ENCODE measurements at regions not wholly inside any gene's neighbourhood (a gene's known extent, or its start where the extent isn't known, plus 50 kb on each side); places are given as distances from the start of the nearest gene placed in this dataset.

GRCh38 chr3:99287876-99288275 is 350.5 kb upstream of the COL8A1 start:
- no peak for DNase-seq (ENCODE audit: low spot score)
- H3K4me1 ChIP-seq (ENCODE audit: insufficient read depth, poor library complexity, severe bottlenecking) = no peaks in the 10 kb centered on the region
- ATAC-seq (ENCODE audit: low read depth) = no peak
- H3K27me3 ChIP-seq (ENCODE audit: insufficient read depth, poor library complexity, severe bottlenecking) = no peaks in the 10 kb centered on the region
- no peak overlapping the region for H3K27ac ChIP-seq (ENCODE audit: poor library complexity, severe bottlenecking)
- H3K36me3 ChIP-seq (ENCODE audit: low read depth) = no peaks in the 10 kb centered on the region
- no peak overlapping the region for H3K4me3 ChIP-seq (ENCODE audit: severe bottlenecking)
- TF ChIP-seq, protein P1, sequence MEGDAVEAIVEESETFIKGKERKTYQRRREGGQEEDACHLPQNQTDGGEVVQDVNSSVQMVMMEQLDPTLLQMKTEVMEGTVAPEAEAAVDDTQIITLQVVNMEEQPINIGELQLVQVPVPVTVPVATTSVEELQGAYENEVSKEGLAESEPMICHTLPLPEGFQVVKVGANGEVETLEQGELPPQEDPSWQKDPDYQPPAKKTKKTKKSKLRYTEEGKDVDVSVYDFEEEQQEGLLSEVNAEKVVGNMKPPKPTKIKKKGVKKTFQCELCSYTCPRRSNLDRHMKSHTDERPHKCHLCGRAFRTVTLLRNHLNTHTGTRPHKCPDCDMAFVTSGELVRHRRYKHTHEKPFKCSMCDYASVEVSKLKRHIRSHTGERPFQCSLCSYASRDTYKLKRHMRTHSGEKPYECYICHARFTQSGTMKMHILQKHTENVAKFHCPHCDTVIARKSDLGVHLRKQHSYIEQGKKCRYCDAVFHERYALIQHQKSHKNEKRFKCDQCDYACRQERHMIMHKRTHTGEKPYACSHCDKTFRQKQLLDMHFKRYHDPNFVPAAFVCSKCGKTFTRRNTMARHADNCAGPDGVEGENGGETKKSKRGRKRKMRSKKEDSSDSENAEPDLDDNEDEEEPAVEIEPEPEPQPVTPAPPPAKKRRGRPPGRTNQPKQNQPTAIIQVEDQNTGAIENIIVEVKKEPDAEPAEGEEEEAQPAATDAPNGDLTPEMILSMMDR (IDR thresholded peaks at IDR 0.05; ENCODE audit: poor library complexity, severe bottlenecking) = no peak
- no peaks in the 10 kb centered on the region for H3K9me3 ChIP-seq (ENCODE audit: severe bottlenecking)

DNA sequence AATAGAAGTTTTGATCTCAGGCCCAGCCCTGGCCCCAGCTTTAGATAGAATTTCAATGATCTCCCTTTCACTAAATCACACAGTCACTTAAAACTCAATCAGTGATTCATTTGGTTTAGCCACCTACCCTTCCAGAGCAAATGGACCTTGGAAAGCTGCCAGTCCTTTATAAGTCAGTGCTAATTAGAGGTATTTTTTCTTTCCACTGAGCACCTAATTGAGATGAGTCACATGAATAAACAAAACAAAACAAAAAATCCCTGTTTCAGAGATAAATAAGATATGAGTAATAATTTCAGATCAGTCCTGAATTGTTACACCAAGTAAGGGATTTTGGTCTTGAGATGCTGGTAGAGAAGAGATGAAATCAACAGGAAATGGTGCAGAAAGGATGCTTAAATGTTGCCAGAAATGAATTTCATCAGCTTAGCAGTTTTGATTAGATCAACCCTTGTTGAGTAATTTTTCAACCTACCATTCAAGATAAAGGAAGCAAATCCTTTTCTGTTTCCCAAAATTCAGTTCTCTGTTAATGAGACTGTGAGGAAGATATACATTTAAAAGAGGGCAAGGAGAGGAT is 352.0 kb upstream of the COL8A1 start:
- no peaks in the 10 kb centered on the region for H3K9me3 ChIP-seq (ENCODE audit: severe bottlenecking)
- H3K27ac ChIP-seq (ENCODE audit: poor library complexity, severe bottlenecking) = no peak overlapping the region
- H3K36me3 ChIP-seq (ENCODE audit: low read depth) = no peaks in the 10 kb centered on the region
- no peaks in the 10 kb centered on the region for H3K27me3 ChIP-seq (ENCODE audit: insufficient read depth, poor library complexity, severe bottlenecking)
- no peaks in the 10 kb centered on the region for H3K4me1 ChIP-seq (ENCODE audit: insufficient read depth, poor library complexity, severe bottlenecking)
- no peak for DNase-seq (ENCODE audit: low spot score)
- ATAC-seq (ENCODE audit: low read depth) = no peak
- no peak overlapping the region for H3K4me3 ChIP-seq (ENCODE audit: severe bottlenecking)
- TF ChIP-seq, protein P1 (IDR thresholded peaks at IDR 0.05; ENCODE audit: poor library complexity, severe bottlenecking) = no peak

GRCh38 chr3:99269606-99270351 is 368.3 kb upstream of the DCBLD2 start:
- H3K27me3 ChIP-seq (ENCODE audit: insufficient read depth, poor library complexity, severe bottlenecking) = no peaks in the 10 kb centered on the region
- no peak for DNase-seq (ENCODE audit: low spot score)
- ATAC-seq (ENCODE audit: low read depth) = no peak
- H3K27ac ChIP-seq (ENCODE audit: poor library complexity, severe bottlenecking) = no peak overlapping the region
- no peaks in the 10 kb centered on the region for H3K4me1 ChIP-seq (ENCODE audit: insufficient read depth, poor library complexity, severe bottlenecking)
- H3K36me3 ChIP-seq (ENCODE audit: low read depth) = no peaks in the 10 kb centered on the region
- H3K9me3 ChIP-seq (ENCODE audit: severe bottlenecking) = no peaks in the 10 kb centered on the region
- H3K4me3 ChIP-seq (ENCODE audit: severe bottlenecking) = no peak overlapping the region
- TF ChIP-seq, protein P1 (IDR thresholded peaks at IDR 0.05; ENCODE audit: poor library complexity, severe bottlenecking) = no peak

GRCh38 chr3:99256788-99257187 is 355.3 kb upstream of the DCBLD2 start:
- Histone ChIP-seq H3K36me3 (ENCODE audit: low read depth) (no peaks in the 10 kb centered on the region), H3K4me1 (ENCODE audit: insufficient read depth, poor library complexity, severe bottlenecking) (peaks cover 7% of the 10 kb centered on the region), H3K9me3 (ENCODE audit: severe bottlenecking) (no peaks in the 10 kb centered on the region), H3K27me3 (ENCODE audit: insufficient read depth, poor library complexity, severe bottlenecking) (no peaks in the 10 kb centered on the region), H3K27ac (ENCODE audit: poor library complexity, severe bottlenecking) (no peak overlapping the region), H3K4me3 (ENCODE audit: severe bottlenecking) (no peak overlapping the region)
- DNase-seq (ENCODE audit: low spot score) (no peak), ATAC-seq (ENCODE audit: low read depth) (no peak)
- TF ChIP-seq, protein P1 (IDR thresholded peaks at IDR 0.05; ENCODE audit: poor library complexity, severe bottlenecking) = no peak

- peaks cover 35% of the 10 kb centered on the region for H3K4me1 ChIP-seq (ENCODE audit: insufficient read depth, poor library complexity, severe bottlenecking)
- H3K4me3 ChIP-seq (ENCODE audit: severe bottlenecking) = no peak overlapping the region
- DNase-seq (ENCODE audit: low spot score) = no peak
- H3K36me3 ChIP-seq (ENCODE audit: low read depth) = no peaks in the 10 kb centered on the region
- TF ChIP-seq, protein P1 (IDR thresholded peaks at IDR 0.05; ENCODE audit: poor library complexity, severe bottlenecking) = no peak
- H3K9me3 ChIP-seq (ENCODE audit: severe bottlenecking) = no peaks in the 10 kb centered on the region
- ATAC-seq (ENCODE audit: low read depth) = no peak
- H3K27me3 ChIP-seq (ENCODE audit: insufficient read depth, poor library complexity, severe bottlenecking) = no peaks in the 10 kb centered on the region
- H3K27ac ChIP-seq (ENCODE audit: poor library complexity, severe bottlenecking) = peak overlapping the region; percentile 99
Measured at GRCh38 chr3:99253963-99254355, 352.5 kb upstream of the DCBLD2 start.

All from RWPE2 (cell line).